GM23338 (cell line): ENCODE measurements at regions not wholly inside any gene's neighbourhood (a gene's known extent, or its start where the extent isn't known, plus 50 kb on each side); places are given as distances from the start of the nearest gene placed in this dataset.

Experiments used
- EZH2 ChIP-seq: fragments of 200-600 bp; sonication (generic); IDR thresholded peaks from one replicate; pipeline ENCODE4 v1.8.0; 2017; ENCODE audit warnings: antibody characterized with exemption, mild to moderate bottlenecking, low read depth; ENCODE audit not compliant: unreplicated experiment
- EZH2phosphoT487 ChIP-seq: fragments of 200-600 bp; sonication (generic); IDR thresholded peaks from one replicate; pipeline ENCODE4 v1.8.1; 2018; ENCODE audit warnings: antibody characterized with exemption; ENCODE audit not compliant: unreplicated experiment
- NANOG ChIP-seq: IDR thresholded peaks from 2 replicates; pipeline ENCODE4 v1.6.1; 2016; ENCODE audit warnings: antibody characterized with exemption, borderline replicate concordance
- REST ChIP-seq: IDR thresholded peaks from one replicate; pipeline ENCODE4 v1.6.1; 2018; ENCODE audit warnings: antibody characterized with exemption; ENCODE audit not compliant: unreplicated experiment
- STAT1 ChIP-seq: IDR thresholded peaks from one replicate; pipeline ENCODE4 v1.6.1; 2016; ENCODE audit warnings: antibody characterized with exemption; ENCODE audit not compliant: unreplicated experiment
- ZNF331 ChIP-seq: fragments of 250-450 bp; sonication (Bioruptor Pico); IDR thresholded peaks from 2 replicates; pipeline ENCODE4 v1.5.0; 2020; ENCODE audit warnings: low read depth, mild to moderate bottlenecking, moderate library complexity
- ZNF462 ChIP-seq: fragments of 250-450 bp; sonication (Bioruptor Pico); IDR thresholded peaks from 2 replicates; pipeline ENCODE4 v1.5.0; 2020; ENCODE audit warnings: mild to moderate bottlenecking, moderate library complexity

- TF ChIP-seq ZNF462 (CRISPR knock-in tag) (no peak), EZH2phosphoT487 (no peak), NANOG (no peak), ZNF331 (CRISPR knock-in tag) (no peak), STAT1 (no peak), EZH2 (no peak), REST (no peak)
These were observed 480.0 kb upstream of the USP24 start (continued) for GRCh38 chr1:55695151-55695550.
